HEK293 (cell line): ENCODE measurements at regions not wholly inside any gene's neighbourhood (a gene's known extent, or its start where the extent isn't known, plus 50 kb on each side); places are given as distances from the start of the nearest gene placed in this dataset.

Source experiments
- KLF16 ChIP-seq: fragments of 450-650 bp; formaldehyde crosslinking; IDR thresholded peaks from 2 replicates; pipeline ENCODE4 v1.5.1; 2017; ENCODE audit warnings: missing biosample characterization, missing genetic modification characterization
- MZF1 ChIP-seq: fragments of 450-650 bp; formaldehyde crosslinking; IDR thresholded peaks from 2 replicates; pipeline ENCODE4 v1.5.1; 2017; ENCODE audit warnings: missing biosample characterization, missing genetic modification characterization, borderline replicate concordance
- ZBTB20 ChIP-seq: fragments of 450-650 bp; formaldehyde crosslinking; IDR thresholded peaks from 2 replicates; pipeline ENCODE4 v1.5.1; 2016; ENCODE audit warnings: missing biosample characterization, missing genetic modification characterization
- ZNF10 ChIP-seq: fragments of 450-650 bp; formaldehyde crosslinking; IDR thresholded peaks from 2 replicates; pipeline ENCODE4 v1.5.1; 2017; ENCODE audit warnings: missing biosample characterization, missing genetic modification characterization
- ZNF274 ChIP-seq, 2 experiments: fragments of 200-500 bp in 1 of 2; fragments of 450-650 bp in 1 of 2; sonication (Bioruptor generic) in 1 of 2; formaldehyde crosslinking in 1 of 2; IDR thresholded peaks; 2 replicates each; pipeline versions ENCODE4 v1.5.1 to v1.6.1; 2014 to 2016; ENCODE audit warnings: borderline replicate concordance in 1 of 2, inconsistent platforms in 1 of 2, low read length in 1 of 2, missing biosample characterization in 1 of 2, missing genetic modification characterization in 1 of 2
- ZNF677 ChIP-seq: fragments of 450-650 bp; IDR thresholded peaks from 2 replicates; pipeline ENCODE4 v1.5.0; 2018; ENCODE audit warnings: missing biosample characterization, mild to moderate bottlenecking, missing genetic modification characterization, moderate library complexity
- TF ChIP-seq, protein P1 (sequence below): fragments of 450-650 bp; formaldehyde crosslinking; IDR thresholded peaks from 2 replicates; pipeline ENCODE4 v1.5.1; 2016; ENCODE audit warnings: missing biosample characterization, missing genetic modification characterization
- TF ChIP-seq, protein P2 (sequence below): fragments of 450-650 bp; formaldehyde crosslinking; IDR thresholded peaks from 2 replicates; pipeline ENCODE4 v1.5.1; 2016; ENCODE audit warnings: missing biosample characterization, missing genetic modification characterization, low read depth
- TF ChIP-seq, protein P3 (sequence below): fragments of 450-650 bp; formaldehyde crosslinking; IDR thresholded peaks from 2 replicates; pipeline ENCODE4 v1.5.1; 2016; ENCODE audit warnings: missing biosample characterization, missing genetic modification characterization

DNA sequence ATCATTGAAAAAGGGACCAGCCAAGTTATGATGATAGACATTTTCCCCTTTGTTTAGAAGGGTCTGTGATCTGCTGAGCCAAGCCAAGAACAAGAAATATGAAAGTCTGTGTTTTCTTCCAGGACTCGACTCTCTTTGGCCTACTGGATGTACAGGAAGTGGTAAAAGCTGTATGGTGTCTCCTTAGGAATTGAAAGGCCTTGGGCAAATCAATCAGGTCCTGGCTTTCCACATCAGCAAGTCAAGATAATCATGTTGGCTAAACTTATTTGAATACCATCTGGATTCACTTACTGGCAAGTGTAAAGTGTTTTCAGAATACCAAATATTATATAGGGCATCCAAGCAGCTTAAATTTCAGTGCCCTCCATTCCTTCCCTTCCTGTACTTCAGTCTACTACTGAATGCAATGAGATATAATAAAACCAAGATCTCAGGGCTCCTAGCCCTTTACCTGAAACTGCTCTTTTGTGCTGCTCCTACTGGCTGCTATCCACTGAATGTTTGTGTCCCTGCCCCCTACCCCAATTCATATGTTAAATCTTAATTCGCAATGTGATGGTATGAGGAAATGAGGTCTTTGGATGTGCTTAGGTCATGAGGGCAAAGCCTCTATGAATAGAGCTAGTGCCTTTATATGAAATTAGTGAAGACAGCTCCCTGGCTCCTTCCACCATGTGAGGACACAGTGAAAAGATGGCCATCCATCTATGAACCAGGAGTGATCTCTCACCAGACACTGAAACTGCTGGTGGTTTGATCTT, 578.0 kb downstream of the SPRY1 start:
- TF ChIP-seq ZNF10 (tag by site-specific recombination) (no peak), ZNF677 (tag by site-specific recombination) (no peak), MZF1 (no peak), ZBTB20 (no peak), KLF16 (tag by site-specific recombination) (no peak), ZNF274 (IDR thresholded peaks at IDR 0.05; ENCODE audit: low read length) (no peak), ZNF274 (tag by site-specific recombination; IDR thresholded peaks at IDR 0.05; ENCODE audit: borderline replicate concordance) (no peak)
- TF ChIP-seq, protein P1, sequence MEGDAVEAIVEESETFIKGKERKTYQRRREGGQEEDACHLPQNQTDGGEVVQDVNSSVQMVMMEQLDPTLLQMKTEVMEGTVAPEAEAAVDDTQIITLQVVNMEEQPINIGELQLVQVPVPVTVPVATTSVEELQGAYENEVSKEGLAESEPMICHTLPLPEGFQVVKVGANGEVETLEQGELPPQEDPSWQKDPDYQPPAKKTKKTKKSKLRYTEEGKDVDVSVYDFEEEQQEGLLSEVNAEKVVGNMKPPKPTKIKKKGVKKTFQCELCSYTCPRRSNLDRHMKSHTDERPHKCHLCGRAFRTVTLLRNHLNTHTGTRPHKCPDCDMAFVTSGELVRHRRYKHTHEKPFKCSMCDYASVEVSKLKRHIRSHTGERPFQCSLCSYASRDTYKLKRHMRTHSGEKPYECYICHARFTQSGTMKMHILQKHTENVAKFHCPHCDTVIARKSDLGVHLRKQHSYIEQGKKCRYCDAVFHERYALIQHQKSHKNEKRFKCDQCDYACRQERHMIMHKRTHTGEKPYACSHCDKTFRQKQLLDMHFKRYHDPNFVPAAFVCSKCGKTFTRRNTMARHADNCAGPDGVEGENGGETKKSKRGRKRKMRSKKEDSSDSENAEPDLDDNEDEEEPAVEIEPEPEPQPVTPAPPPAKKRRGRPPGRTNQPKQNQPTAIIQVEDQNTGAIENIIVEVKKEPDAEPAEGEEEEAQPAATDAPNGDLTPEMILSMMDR (tag by site-specific recombination): no peak
- TF ChIP-seq, protein P2, sequence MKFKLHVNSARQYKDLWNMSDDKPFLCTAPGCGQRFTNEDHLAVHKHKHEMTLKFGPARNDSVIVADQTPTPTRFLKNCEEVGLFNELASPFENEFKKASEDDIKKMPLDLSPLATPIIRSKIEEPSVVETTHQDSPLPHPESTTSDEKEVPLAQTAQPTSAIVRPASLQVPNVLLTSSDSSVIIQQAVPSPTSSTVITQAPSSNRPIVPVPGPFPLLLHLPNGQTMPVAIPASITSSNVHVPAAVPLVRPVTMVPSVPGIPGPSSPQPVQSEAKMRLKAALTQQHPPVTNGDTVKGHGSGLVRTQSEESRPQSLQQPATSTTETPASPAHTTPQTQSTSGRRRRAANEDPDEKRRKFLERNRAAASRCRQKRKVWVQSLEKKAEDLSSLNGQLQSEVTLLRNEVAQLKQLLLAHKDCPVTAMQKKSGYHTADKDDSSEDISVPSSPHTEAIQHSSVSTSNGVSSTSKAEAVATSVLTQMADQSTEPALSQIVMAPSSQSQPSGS (tag by site-specific recombination): no peak
- TF ChIP-seq, protein P3, sequence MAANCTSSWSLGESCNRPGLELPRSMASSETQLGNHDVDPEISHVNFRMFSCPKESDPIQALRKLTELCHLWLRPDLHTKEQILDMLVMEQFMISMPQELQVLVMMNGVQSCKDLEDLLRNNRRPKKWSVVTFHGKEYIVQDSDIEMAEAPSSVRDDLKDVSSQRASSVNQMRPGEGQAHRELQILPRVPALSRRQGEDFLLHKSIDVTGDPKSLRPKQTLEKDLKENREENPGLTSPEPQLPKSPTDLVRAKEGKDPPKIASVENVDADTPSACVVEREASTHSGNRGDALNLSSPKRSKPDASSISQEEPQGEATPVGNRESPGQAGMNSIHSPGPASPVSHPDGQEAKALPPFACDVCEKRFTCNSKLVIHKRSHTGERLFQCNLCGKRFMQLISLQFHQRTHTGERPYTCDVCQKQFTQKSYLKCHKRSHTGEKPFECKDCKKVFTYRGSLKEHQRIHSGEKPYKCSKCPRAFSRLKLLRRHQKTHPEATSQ: no peak
